Spleen (tissue), 11 donors: ENCODE measurements at regions not wholly inside any gene's neighbourhood (a gene's known extent, or its start where the extent isn't known, plus 50 kb on each side); places are given as distances from the start of the nearest gene placed in this dataset.

Experiments used
- DNase-seq: peaks from one replicate; pipeline ENCODE4 v3.0.0-alpha.2; 2020
- H3K27ac ChIP-seq, 8 donors: fragments of 200-600 bp; sonication (generic) in 7 of 8; 1 replicate in 4 of 8; 2 replicates in 4 of 8; pipeline versions ENCODE4 v1.5.0 to v1.8.0; 2016 to 2021; ENCODE audit warnings: inconsistent platforms in 4 of 8, mild to moderate bottlenecking in 4 of 8, moderate library complexity in 1 of 8
- H3K27me3 ChIP-seq, 7 donors: fragments of 200-600 bp; sonication (generic) in 6 of 7; replicated peaks in 1 of 7; 1 replicate in 4 of 7; 2 replicates in 3 of 7; pipeline versions ENCODE4 v1.5.0 to v1.8.0; 2016 to 2021; ENCODE audit warnings: inconsistent platforms in 3 of 7, mild to moderate bottlenecking in 1 of 7
- H3K36me3 ChIP-seq, 6 donors: fragments of 200-600 bp; sonication (generic) in 5 of 6; 1 replicate in 4 of 6; 2 replicates in 2 of 6; pipeline versions ENCODE4 v1.5.0 to v1.8.0; 2016 to 2021; ENCODE audit warnings: inconsistent platforms in 2 of 6
- H3K4me1 ChIP-seq, 6 donors: fragments of 200-600 bp; sonication (generic) in 5 of 6; 1 replicate in 3 of 6; 2 replicates in 3 of 6; pipeline versions ENCODE4 v1.5.0 to v1.8.0; 2016 to 2021; ENCODE audit warnings: inconsistent platforms in 3 of 6
- H3K4me3 ChIP-seq, 8 donors: fragments of 200-600 bp; sonication (generic) in 7 of 8; 1 replicate in 4 of 8; 2 replicates in 4 of 8; pipeline versions ENCODE4 v1.5.0 to v1.8.0; 2016 to 2021; ENCODE audit warnings: inconsistent platforms in 4 of 8, mild to moderate bottlenecking in 4 of 8, moderate library complexity in 2 of 8
- H3K9me3 ChIP-seq, 8 donors: fragments of 200-600 bp; sonication (generic) in 7 of 8; 1 replicate in 4 of 8; 2 replicates in 4 of 8; pipeline versions ENCODE4 v1.5.0 to v1.8.0; 2016 to 2021; ENCODE audit warnings: inconsistent platforms in 4 of 8
- POLR2A ChIP-seq, 3 donors: fragments of 450-650 bp; IDR thresholded peaks; one replicate each; pipeline ENCODE4 v1.5.1; 2017; ENCODE audit warnings: antibody characterized with exemption in 3 of 3, mild to moderate bottlenecking in 1 of 3
- POLR2AphosphoS5 ChIP-seq, 3 donors: sonication (generic); formaldehyde crosslinking; IDR thresholded peaks; one replicate each; pipeline ENCODE4 v1.5.1; 2017; ENCODE audit warnings: antibody characterized with exemption in 3 of 3
- WGBS, 5 donors: extraction: QIAGEN DNeasy Blood & Tissue Kit in 3 of 5; methylation state at CpG; one replicate each; pipeline versions ENCODE4 v1.1.5 to v1.1.7; 2013 to 2018; 5-methylcytosine and 5-hydroxymethylcytosine counted together
- intact Hi-C: fragments of 100-400 bp; cut with DNase I; formaldehyde crosslinking; loops from one replicate; pipeline ENCODE4 v1.15.0; 2023; ENCODE audit warnings: low total_unique reads
- TF ChIP-seq, protein P1 (sequence below), 11 experiments: fragments of 200-600 bp in 7 of 11; fragments of 450-650 bp in 4 of 11; sonication (generic) in 4 of 11; IDR thresholded peaks in 8 of 11; conservative IDR thresholded peaks in 3 of 11; 1 replicate in 7 of 11; 2 replicates in 4 of 11; pipeline versions ENCODE4 v1.4.0 to v1.8.0; 2016 to 2021; ENCODE audit warnings: antibody characterized with exemption in 11 of 11, inconsistent platforms in 4 of 11, mild to moderate bottlenecking in 1 of 11
- donor health status: healthy with polysubstance abuse.
- donor health status: DM: no; HTN: no; CAD: no; lungs with moderate emphysema.
- donor health status: DM: no; HTN: no; CAD: no.
- donor health status: Bipolar disorder and iron deficiency.
- donor health status: healthy.
- donor health status: DM: no; HTN: no; CAD: no.
- donor health status: DM: yes; HTN: yes; CAD: no.

- 56 to 73% (median 69%) methylated on average over 3 to 4 of the region's 4 CpGs for WGBS, 5 donors
- TF ChIP-seq POLR2A (IDR thresholded peaks at IDR 0.05): no peak
- no peak for TF ChIP-seq POLR2AphosphoS5 (IDR thresholded peaks at IDR 0.05)
- TF ChIP-seq, protein P1, sequence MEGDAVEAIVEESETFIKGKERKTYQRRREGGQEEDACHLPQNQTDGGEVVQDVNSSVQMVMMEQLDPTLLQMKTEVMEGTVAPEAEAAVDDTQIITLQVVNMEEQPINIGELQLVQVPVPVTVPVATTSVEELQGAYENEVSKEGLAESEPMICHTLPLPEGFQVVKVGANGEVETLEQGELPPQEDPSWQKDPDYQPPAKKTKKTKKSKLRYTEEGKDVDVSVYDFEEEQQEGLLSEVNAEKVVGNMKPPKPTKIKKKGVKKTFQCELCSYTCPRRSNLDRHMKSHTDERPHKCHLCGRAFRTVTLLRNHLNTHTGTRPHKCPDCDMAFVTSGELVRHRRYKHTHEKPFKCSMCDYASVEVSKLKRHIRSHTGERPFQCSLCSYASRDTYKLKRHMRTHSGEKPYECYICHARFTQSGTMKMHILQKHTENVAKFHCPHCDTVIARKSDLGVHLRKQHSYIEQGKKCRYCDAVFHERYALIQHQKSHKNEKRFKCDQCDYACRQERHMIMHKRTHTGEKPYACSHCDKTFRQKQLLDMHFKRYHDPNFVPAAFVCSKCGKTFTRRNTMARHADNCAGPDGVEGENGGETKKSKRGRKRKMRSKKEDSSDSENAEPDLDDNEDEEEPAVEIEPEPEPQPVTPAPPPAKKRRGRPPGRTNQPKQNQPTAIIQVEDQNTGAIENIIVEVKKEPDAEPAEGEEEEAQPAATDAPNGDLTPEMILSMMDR (IDR thresholded peaks at IDR 0.05 in 8 of 11, conservative IDR thresholded peaks at IDR 0.05 in 3 of 11): no peak
- intact Hi-C loops: no loop called here
- no peak for DNase-seq
- Histone ChIP-seq H3K4me1 (peaks cover 0 to 3% (median 0%) of the 10 kb centered on the region in 6 donors), H3K4me3 (no peak overlapping the region), H3K27me3 (no peaks in the 10 kb centered on the region), H3K27ac (no peak overlapping the region), H3K36me3 (no peaks in the 10 kb centered on the region), H3K9me3 (peaks cover 0 to 6% (median 0%) of the 10 kb centered on the region in 8 donors)
These were observed 273.2 kb downstream of the ENC1 start for GRCh38 chr5:74367241-74367733.

GRCh38 chr5:74365723-74366122 is 274.8 kb downstream of the ENC1 start:
- 69 to 90% (median 83%) methylated on average over 1 of the region's 1 CpG for WGBS, 5 donors
- intact Hi-C loops: no loop called here
- no peaks in the 10 kb centered on the region for H3K27me3 ChIP-seq
- H3K36me3 ChIP-seq: no peaks in the 10 kb centered on the region
- no peak for DNase-seq
- peaks cover 0 to 6% (median 0%) of the 10 kb centered on the region in 8 donors for H3K9me3 ChIP-seq
- H3K27ac ChIP-seq: no peak overlapping the region
- TF ChIP-seq, protein P1 (IDR thresholded peaks at IDR 0.05 in 8 of 11, conservative IDR thresholded peaks at IDR 0.05 in 3 of 11): no peak
- TF ChIP-seq POLR2A (IDR thresholded peaks at IDR 0.05): no peak
- no peak for TF ChIP-seq POLR2AphosphoS5 (IDR thresholded peaks at IDR 0.05)
- H3K4me1 ChIP-seq: peaks cover 0 to 3% (median 0%) of the 10 kb centered on the region in 6 donors
- no peak overlapping the region for H3K4me3 ChIP-seq

DNA sequence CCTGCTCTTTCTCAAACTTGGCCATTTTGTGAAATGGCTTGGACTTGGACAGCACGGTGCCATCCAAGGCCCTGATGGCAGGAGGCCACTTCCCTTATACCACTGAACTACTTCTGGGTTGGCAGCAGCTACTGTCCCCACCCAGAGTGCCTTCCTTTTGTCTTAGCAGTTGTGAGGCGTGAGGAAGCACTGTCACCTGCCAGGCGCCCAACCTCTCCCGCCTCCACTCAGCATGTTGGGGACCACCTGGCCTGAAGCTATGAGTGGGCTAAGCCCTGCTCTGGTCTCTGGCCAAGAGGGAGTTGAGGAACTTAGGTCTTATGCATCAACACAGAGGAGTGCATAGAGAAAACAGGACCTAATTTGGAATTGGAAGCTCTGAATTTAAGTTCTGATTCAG is 276.0 kb downstream of the ENC1 start:
- H3K4me3 ChIP-seq: no peak overlapping the region
- no peaks in the 10 kb centered on the region for H3K36me3 ChIP-seq
- intact Hi-C loops: no loop called here
- no peak overlapping the region for H3K27ac ChIP-seq
- TF ChIP-seq, protein P1 (IDR thresholded peaks at IDR 0.05 in 8 of 11, conservative IDR thresholded peaks at IDR 0.05 in 3 of 11): no peak
- no peak for TF ChIP-seq POLR2A (IDR thresholded peaks at IDR 0.05)
- no peak for TF ChIP-seq POLR2AphosphoS5 (IDR thresholded peaks at IDR 0.05)
- no peak for DNase-seq
- 54 to 86% (median 77%) methylated on average over 4 of the region's 4 CpGs for WGBS, 5 donors
- no peaks in the 10 kb centered on the region for H3K27me3 ChIP-seq
- peaks cover 0 to 6% (median 0%) of the 10 kb centered on the region in 8 donors for H3K9me3 ChIP-seq
- H3K4me1 ChIP-seq: no peaks in the 10 kb centered on the region

DNA sequence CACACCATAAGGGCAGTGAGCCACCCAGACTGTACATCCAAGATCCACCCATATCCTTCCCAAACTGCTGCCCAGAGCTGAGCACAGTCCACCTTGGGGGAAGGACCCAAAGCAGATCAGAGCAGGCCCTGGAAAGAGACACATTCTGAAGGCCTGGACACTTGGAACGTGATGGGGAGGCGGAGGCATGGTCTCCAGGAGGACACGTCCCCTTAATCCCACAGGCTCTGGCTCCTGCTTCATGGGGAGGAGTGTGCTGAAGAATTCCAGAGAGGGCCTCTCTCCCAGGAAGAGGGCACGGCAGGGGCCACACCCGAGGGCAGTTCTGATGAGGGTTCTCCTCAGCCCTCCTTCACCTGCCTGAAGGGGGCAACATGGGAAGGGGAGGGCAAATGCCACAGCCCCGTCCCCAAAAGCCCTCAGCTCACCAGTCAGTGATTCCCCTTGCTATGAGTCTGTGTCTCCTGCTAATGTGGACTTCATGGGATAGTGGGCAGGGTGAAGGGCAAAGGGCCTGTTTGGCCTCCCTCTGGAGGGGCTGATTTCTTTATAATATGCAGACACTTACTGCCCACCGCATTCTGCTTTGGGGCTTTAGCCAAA is 276.8 kb downstream of the ENC1 start:
- Histone ChIP-seq H3K36me3 (no peaks in the 10 kb centered on the region), H3K4me3 (no peak overlapping the region), H3K4me1 (no peaks in the 10 kb centered on the region), H3K9me3 (peaks cover 0 to 6% (median 0%) of the 10 kb centered on the region in 8 donors), H3K27ac (no peak overlapping the region), H3K27me3 (no peaks in the 10 kb centered on the region)
- TF ChIP-seq POLR2A (IDR thresholded peaks at IDR 0.05): no peak
- TF ChIP-seq POLR2AphosphoS5 (IDR thresholded peaks at IDR 0.05): no peak
- TF ChIP-seq, protein P1 (IDR thresholded peaks at IDR 0.05 in 8 of 11, conservative IDR thresholded peaks at IDR 0.05 in 3 of 11): no peak
- intact Hi-C loops: no loop called here
- 84 to 96% (median 89%) methylated on average over 6 to 7 of the region's 7 CpGs for WGBS, 5 donors
- DNase-seq: no peak
